ENCODE measurements at regions not wholly inside any gene's neighbourhood (a gene's known extent, or its start where the extent isn't known, plus 50 kb on each side); places are given as distances from the start of the nearest gene placed in this dataset.
A peak's percentile ranks its signal among the peaks of the same experiment; 100 is the strongest.
"Not testable (repeated sequence)": the region's sequence is repeated elsewhere in the genome, so short reads cannot be mapped to it uniquely, and the experiment has no call there.

GRCh38 chr10:4902571-4903011, 60.6 kb upstream of the AKR1C1 start:
- ATAC-seq (peak; percentile 86 to 87), DNase-seq (peak in 1 of 3 donors; percentile 37)
- Histone ChIP-seq H3K27me3 (ENCODE audit: control insufficient read depth, insufficient read depth) (no peaks in the 10 kb centered on the region), H3K27ac (ENCODE audit: low read length) (peak overlapping the region; percentile 86), H3K9me3 (ENCODE audit: control insufficient read depth, low read length) (no peaks in the 10 kb centered on the region), H3K4me1 (ENCODE audit: control insufficient read depth, insufficient read depth, low read length) (peaks cover 7% of the 10 kb centered on the region), H3K4me3 (ENCODE audit: low read length) (no peak overlapping the region)
- intact Hi-C loops (cut with DNase I) = loop anchor here in 1 of 4 donors (5.0 kb wide), 1 partner anchor 35 kb away; no protein-coding TSS in a partner anchor
- 46% methylated on average over 5 of the region's 5 CpGs for WGBS

- not testable (repeated sequence) for H3K27me3 ChIP-seq (ENCODE audit: control insufficient read depth, insufficient read depth); ATAC-seq; H3K9me3 ChIP-seq (ENCODE audit: control insufficient read depth, low read length); H3K4me1 ChIP-seq (ENCODE audit: control insufficient read depth, insufficient read depth, low read length); DNase-seq; H3K4me3 ChIP-seq (ENCODE audit: low read length)
- 61% methylated on average over 7 of the region's 7 CpGs for WGBS
- intact Hi-C loops (cut with DNase I) = loop anchor here in 1 of 4 donors (5.0 kb wide), 1 partner anchor 36 kb away; no protein-coding TSS in a partner anchor
- peak overlapping the region; percentile 86 for H3K27ac ChIP-seq (ENCODE audit: low read length)
These were observed 60.1 kb upstream of the AKR1C1 start for GRCh38 chr10:4903126-4903525.

- not testable (repeated sequence) for DNase-seq; ATAC-seq; H3K4me1 ChIP-seq (ENCODE audit: control insufficient read depth, insufficient read depth, low read length); H3K27me3 ChIP-seq (ENCODE audit: control insufficient read depth, insufficient read depth); H3K9me3 ChIP-seq (ENCODE audit: control insufficient read depth, low read length); H3K27ac ChIP-seq (ENCODE audit: low read length); H3K4me3 ChIP-seq (ENCODE audit: low read length)
- intact Hi-C loops (cut with DNase I) = loop anchor here in 1 of 4 donors (5.0 kb wide), 1 partner anchor 36 kb away; no protein-coding TSS in a partner anchor
- 87% methylated on average over 2 of the region's 2 CpGs for WGBS
These were observed 59.5 kb upstream of the AKR1C1 start for GRCh38 chr10:4903675-4904074.

- 96% methylated on average over 6 of the region's 6 CpGs for whole genome bisulfite sequencing
- intact Hi-C loops (cut with DNase I) = no loop called here
- Histone ChIP-seq H3K27me3 (ENCODE audit: control insufficient read depth, insufficient read depth) (no peaks in the 10 kb centered on the region), H3K9me3 (ENCODE audit: control insufficient read depth, low read length) (no peaks in the 10 kb centered on the region), H3K27ac (ENCODE audit: low read length) (no peak overlapping the region), H3K4me3 (ENCODE audit: low read length) (no peak overlapping the region), H3K4me1 (ENCODE audit: control insufficient read depth, insufficient read depth, low read length) (no peaks in the 10 kb centered on the region)
- no peak for ATAC-seq
- DNase-seq = peak in 1 of 3 donors; percentile 30
These were observed 54.1 kb upstream of the AKR1C1 start for GRCh38 chr10:4909118-4909517.
